NCI-H82 (cell line): ENCODE measurements at regions not wholly inside any gene's neighbourhood (a gene's known extent, or its start where the extent isn't known, plus 50 kb on each side); places are given as distances from the start of the nearest gene placed in this dataset.

Experiments
- DNase-seq: peaks from one replicate; lab custom pipeline; 2025; lab: John Stamatoyannopoulos, UW

DNA sequence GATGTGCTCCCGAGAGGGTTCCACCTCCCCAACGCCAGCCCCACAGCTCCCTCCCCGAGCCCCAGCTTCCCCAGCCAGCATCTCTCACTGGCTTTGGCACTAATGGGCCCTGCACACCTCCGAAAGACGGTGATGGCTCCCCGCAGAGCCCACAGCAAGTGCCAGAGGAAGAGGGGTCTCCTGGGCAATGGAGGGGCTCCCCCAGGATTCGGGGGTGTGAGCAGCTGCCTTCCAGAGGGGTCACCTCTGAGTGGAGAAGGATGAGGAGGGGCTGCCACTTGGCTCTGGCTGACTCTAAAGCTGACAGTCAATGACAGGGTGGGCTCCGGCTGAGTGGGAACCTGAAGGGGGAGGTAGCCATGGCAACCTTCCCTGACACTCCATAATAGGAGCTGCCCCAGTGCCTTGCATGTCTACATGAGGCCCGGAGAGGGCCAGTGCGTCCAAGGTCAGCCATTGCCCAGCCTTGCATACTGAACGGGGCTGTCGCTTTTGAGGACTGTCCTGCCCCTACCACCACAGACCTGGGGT lies 98.6 kb upstream of the SYT13 start:
- DNase-seq, result no peak

GRCh38 chr11:45384016-45384415 lies 97.9 kb upstream of the SYT13 start:
- DNase-seq, result no peak

DNA sequence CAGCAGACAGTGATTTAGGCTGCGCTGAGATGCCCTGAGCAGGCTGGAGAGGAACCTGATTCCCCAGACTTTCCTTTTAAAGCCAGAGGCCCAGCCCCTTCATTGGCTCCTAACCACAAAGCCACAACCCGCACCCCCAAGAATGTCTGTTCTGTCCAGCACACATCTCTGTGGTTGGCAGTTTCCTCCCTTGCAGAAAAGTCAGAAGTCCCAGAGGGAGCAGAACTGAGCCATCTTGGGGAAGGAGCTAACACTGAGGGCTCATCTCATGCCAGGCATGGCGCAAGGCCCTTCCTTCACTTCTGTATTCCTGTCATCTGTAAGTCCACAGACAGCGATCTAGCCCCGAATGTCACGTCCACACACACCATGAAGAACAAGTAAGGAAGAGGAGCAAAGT lies 97.1 kb upstream of the SYT13 start:
- DNase-seq, result no peak

DNA sequence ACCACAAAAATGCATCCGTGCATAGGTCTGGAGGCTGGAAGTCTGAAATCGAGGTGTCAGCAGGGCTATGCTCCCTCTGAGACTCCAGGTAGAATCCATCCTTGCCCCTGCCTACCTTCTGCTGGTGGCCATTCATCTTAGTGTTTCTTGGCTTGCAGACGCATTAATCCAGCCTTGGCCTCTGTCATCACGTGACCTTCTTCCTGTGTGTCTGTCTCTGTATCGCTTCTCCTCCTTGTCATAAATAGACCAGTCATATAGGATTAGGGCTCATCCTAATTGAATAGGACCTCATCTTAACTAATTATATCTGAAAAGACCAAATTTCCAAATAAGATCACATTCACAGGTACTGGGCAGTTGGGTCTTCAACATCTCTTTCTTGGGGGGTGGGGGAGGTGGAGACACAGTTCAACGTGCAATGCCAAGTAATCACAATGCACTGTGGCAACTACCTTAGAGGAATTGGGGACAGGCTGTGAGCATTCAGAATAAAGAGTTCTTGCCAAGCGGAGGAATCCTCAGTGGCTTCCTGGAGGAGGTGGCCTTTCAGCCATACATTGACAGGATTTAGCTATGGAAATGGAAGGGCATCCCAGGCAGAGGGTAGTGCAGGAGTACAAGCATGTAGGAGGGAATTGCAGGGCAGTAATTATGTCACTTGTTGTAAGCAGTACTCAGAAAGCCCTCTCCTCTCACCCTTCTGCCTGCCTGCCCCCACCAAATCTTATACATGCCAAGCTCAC lies 96.2 kb upstream of the SYT13 start:
- DNase-seq, result no peak

GRCh38 chr11:45379162-45379863 lies 93.2 kb upstream of the SYT13 start:
- no peak for DNase-seq

DNA sequence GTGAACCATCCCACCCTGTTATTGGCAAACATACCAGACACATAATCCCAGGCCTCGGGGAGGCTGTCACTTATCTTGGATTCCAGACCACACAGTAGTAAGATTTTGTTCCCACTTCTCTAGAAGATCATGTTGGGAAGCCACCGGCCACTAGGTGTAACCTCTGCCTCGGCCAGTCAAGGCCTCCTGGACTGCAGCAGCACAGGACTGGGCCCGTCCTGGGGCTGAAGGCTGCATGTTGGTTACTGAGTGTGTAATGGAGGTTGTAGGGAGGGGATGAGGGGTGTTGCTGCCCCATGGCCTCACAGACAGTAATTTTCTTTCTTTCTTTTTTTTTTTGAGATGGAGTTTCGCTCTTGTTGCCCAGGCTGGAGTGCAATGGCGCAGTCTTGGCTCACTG lies 92.4 kb upstream of the SYT13 start:
- no peak for DNase-seq

DNA sequence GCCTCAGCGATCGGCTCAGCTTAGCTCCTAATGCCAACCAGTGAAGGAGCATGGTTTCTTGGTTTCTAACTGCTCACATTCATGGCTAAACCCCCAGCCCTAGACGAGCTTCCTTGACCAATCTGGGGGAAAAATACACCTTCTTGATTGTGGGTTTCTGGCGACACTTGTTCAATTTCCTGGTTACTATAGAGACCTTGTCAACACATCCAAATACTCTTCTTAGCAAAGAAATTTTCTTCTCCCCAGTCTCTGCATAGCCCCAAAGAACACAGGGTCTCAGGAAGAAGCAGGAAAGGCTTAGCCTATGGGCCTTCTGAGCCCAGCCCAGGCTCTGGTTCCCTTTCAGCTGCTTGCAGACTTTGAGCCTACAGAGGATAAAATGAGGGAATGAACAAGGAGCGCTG lies 88.5 kb upstream of the SYT13 start:
- no peak for DNase-seq

- no peak for DNase-seq
These were observed 88.0 kb upstream of the SYT13 start for GRCh38 chr11:45374130-45374529.

DNA sequence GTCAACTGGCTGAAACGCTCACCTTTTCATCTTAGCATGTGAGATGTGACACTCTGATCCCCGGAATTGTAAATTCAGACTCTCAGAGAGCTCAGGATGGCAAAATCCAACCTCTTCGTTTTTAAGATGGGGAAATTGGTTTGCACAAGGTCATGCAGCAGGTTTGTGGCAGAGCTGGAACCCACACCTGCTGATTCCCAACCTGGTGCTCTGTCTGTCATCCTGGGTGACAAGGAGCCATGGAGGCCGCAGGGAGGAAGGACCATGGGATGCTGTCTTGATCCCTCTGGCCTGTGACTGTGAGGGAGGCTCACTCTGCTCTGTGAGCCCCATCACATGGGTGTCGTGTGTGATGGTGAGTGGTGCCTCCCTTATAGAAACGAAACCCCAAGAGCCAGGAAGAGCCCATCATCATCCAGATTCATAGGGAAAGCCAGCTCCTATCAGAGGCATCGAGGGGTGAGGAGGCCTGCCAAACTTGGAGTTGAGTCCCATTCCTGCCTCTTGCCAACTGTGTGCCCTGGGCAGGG lies 87.4 kb upstream of the SYT13 start:
- DNase-seq, result no peak

DNA sequence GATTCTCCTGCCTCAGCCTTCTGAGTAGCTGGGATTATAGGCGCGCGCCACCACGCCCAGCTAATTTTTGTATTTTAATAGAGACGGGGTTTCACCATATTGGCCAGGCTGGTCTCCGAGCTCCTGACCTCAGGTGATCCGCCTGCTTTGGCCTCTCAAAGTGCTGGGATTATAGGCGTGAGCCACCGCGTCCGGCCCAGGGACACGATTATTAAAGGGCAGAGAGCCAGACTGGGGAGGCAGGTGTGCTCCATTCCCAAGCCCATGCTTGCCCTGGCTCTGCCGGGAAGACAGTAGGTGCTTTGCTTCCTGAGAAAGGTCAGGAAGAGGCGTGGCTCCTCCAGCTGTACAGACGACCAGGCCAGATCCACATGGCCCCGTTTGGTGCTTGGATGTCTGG lies 86.3 kb upstream of the SYT13 start:
- peak; percentile 18 for DNase-seq

DNA sequence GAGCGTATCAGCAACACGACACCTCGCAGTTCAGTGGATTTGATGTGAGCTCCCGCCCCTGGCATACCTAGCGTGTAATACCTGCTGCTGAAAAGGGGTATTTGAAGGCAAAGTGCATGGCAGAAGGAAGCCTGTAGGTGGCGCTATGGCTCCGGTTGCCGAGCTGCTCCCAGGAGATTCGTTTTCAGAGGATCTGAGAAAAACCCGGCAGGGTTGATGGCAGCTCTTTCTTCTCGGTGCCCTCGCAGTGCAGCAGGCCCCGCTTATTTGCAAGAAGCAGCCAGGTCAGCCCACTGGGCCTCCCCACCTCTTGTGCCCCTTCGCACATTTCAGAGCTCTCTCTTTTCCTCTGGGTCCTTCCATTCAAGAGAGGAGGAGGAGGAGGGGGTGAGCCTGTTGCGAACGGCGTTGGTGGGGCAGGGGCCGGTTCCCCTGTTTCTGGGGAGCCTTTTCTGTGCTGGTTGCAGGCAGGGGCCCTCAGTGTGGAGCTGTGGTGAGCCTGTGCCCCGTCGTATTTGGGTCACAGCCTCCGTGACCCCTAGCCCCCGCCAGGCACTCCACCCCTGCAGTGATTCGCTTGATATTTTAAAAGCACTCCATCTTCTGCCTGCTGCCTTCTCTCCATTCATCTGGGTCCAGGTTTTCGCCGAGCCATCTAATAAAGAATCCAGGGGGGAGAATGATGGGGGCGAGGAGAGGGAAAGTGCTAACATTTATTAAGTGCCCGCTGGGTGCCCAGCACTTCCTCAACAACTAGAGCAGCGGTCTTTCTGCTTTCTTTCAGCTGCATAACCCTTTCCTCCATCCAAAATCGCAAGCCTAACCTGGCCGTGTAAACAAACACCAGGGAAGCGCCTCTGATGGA lies 85.3 kb upstream of the SYT13 start:
- DNase-seq, result peak; percentile 85

DNA sequence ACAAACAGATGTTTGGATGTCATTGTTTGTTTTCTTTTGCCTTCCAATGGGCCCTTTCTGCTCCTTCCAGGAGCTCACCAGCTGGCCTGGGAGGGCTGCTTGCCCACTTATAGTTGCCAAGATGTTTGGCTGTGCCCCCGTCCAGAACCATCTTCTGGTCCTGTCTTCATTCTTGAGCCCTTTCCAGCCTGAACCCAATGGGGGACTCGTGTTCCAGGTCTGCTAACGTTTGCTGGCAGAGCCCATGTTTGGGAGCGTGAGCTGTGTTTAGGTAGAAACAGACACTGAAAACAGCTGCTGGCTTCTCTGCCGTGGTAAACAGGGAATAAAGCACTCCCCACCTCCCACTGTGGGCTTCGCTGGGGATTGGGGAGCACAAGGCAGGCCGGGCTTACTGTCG lies 83.2 kb upstream of the SYT13 start:
- no peak for DNase-seq

- no peak for DNase-seq
These were observed 82.6 kb upstream of the SYT13 start for GRCh38 chr11:45368697-45369096.

DNA sequence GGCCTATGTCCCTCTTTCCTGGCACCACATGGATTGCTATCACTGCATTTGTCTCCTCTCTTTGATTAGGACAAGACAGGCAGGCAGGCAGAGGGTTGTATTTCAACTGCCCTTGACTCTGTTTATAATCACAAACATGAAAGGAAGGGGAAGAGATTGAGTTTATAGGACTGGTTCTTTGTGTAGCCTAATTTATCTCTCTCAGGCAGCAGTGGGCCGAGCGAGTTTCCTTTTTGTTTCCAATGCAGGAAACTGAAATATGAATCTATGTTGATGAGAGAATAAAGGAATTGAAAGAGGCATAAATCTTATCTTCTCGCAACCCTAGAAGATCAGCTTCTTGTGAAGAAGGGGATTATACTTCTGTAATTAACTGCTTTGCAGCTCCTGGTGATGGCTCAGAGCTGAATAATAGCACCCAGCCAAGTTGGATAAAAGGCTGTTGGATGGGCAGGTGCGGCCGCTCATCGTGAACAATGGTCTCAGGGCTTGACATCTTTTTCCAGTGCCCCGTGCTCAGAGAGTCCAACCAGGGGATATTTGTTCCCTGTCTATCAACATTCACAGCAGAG lies 80.6 kb upstream of the SYT13 start:
- DNase-seq, result peak; percentile 42

GRCh38 chr11:45365961-45366618 lies 79.9 kb upstream of the SYT13 start:
- no peak for DNase-seq

- DNase-seq, result no peak
These were observed 76.5 kb upstream of the SYT13 start for GRCh38 chr11:45362636-45363035.

- DNase-seq, result no peak
These were observed 75.4 kb upstream of the SYT13 start for GRCh38 chr11:45361551-45361950.

DNA sequence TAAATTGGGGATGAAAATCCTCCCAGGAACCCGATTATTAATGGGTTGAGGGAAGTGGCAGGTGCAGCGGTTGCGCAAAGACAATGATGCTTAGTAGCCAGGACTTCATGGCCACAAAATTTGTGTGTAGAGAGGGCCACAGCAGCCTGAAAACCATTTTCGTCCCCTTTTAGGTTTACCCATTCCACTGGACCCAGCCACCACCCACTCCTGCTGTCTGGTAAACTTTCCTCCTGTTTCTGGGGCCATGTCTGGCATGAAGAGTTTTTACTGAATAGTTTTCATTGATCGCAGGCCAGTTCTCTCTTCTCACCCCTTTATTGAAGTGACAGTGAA lies 69.5 kb upstream of the SYT13 start:
- no peak for DNase-seq

DNA sequence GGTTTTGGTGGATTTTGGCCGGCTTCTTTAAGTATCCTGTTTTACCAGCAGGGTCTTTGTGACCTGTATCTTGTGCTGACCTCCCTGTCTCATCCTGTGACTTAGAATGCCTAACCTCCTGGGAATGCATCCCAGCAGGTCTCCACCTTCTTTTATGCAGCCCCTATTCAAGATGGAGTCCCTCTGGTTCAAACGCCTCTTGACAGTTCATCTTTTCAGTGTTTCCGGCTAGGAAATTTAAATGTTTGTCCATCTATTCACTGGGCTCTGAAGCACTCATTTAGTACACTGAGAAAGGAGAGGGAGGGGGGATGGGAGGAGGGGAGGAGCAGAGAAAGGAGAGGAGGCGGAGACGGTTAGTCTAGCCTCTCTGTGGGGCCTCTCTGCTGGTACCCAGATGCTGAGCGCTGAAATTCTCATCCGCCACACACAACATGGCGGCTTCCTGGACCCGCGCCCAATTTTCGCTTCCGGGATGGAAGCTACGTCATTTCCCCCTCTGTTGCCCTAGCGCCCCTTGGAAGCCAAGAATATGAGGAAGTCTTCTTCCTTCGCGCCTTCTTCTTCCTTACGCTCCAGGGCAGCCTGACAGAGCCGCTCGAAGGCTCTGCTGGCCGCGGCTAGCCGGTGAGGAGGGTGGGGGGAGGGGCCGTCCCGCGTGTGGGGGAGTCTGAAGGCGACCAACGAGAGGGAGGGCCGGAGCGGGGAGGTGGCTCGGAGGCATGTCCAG lies 69.0 kb upstream of the SYT13 start:
- peak; percentile 91 for DNase-seq

DNA sequence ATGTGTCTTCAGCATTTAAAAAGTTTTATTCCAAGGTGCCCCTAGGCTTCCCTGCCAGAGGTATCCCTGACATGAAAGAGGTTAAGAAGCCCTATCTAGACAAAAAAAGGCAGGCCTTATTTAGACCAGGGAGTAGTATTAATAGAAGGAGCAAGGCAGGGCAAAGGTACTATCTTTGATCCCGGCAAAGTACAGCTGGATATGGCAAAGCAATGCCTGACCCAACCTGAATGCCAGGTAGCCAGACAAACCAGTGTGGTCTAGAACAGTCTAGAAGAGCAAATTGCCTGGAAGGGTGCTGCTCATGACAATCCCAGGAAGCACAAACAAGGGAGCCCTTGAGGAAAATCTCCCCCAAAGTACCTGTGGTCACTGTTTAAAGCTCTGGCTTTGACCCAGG lies 62.6 kb upstream of the SYT13 start:
- DNase-seq, result no peak
